CD4-positive, alpha-beta T cell treated with Interleukin-10 for 1 hour (primary cell): ENCODE measurements at regions not wholly inside any gene's neighbourhood (a gene's known extent, or its start where the extent isn't known, plus 50 kb on each side); places are given as distances from the start of the nearest gene placed in this dataset.

ENCODE experiments used
- DNase-seq: peaks from one replicate; pipeline ENCODE4 v3.0.0-alpha.2; 2020

DNA sequence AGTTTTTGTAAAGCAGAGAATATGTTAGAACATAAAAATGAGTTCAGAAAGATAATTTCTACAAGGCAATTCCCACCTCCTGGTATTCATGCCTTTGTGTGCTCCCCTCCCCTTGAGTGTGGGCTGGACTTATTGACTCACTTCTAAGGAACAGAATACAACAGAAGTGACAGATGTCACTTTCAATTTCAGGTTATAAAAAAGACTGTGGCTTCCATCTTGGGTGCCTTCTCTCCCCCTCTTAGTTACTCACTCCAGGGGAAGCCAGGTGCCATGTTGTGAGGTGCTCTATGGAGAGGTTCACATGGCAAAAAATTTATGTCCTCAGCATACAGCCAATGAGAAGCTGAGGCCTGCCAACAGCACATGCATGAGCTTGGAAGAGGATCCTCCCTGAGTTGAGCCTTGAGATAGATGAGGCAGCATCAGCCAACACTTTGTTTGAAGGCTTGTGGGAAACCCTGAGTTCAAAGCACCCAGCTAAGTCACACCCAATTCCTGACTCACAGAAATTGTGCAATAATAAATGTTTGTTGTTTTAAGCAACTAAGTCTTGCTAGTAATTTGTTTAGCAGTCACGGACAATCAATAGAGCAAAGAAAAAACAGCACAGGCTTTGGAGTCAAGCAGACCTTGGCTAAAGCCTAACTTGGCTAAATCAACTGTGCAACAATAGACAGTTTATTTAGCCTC lies 73.5 kb upstream of the NGF start:
- DNase-seq = no peak

GRCh38 chr1:115409094-115410015 lies 71.3 kb upstream of the NGF start:
- no peak for DNase-seq

- DNase-seq = no peak
Observed at GRCh38 chr1:115408533-115408932, 70.5 kb upstream of the NGF start.

GRCh38 chr1:115404911-115405310 lies 66.9 kb upstream of the NGF start:
- no peak for DNase-seq

DNA sequence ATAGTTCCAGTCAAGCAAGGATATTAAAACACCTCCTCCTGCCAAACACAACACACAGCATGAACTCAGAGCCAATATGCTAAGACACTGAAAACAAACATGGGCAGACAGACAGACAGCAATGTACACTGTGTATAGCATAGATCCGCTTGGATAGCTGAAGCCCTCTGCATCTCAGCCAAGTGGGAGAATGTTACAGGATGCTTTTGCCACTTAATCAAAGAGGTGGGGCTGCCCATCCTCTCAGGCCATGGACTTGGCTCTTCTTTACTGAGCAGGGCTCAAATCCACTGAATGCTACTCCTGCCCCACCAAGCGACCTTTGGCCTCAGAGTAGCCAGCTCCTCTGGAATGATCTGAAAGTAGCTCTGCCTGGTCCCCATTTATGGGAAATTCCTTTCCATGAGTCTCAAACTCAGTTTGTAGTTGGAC lies 64.7 kb upstream of the NGF start:
- DNase-seq = no peak

DNA sequence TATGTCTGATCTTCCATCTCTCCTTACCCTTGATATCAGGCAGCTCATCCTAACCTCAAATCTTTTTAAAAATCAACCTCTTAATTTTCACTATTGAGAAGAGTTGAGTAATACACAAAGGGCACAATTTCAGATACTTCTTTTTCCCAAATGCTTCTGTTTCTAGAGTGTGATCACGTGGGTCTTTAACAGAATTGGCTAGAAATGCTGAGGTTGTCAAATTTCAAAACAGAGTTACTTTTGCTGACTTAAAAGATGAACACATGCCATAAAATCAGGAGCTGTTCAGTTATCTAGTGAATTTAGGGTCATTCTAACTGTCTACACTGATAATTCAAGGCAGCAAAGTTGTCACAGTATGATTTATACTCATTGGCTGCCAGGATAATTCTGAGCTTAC lies 63.6 kb upstream of the NGF start:
- no peak for DNase-seq

DNA sequence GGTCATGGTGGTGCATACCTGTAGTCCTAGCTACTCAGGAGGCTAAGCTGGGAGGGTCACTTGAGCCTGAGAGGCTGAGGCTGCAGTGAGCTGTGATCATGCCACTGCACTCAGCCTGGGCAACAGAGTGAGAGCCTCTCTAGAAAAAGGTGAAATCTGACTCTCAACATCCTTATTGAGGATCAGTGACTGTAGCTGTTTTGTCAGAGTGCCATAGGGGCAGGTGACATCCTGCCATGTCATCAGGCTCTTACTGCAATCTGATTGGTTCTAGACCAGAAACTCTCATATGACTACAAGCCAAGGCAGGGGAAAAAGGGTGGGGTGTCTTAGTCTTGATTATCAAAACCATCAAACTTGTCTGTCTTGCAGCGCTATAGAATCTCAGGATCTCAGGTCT lies 62.8 kb upstream of the NGF start:
- no peak for DNase-seq

GRCh38 chr1:115400426-115400825 lies 62.4 kb upstream of the NGF start:
- DNase-seq = no peak

- DNase-seq = no peak
Observed at GRCh38 chr1:115398745-115399144, 60.7 kb upstream of the NGF start.
